Spleen (tissue), 7 donors: ENCODE measurements at regions not wholly inside any gene's neighbourhood (a gene's known extent, or its start where the extent isn't known, plus 50 kb on each side); places are given as distances from the start of the nearest gene placed in this dataset.

Experiments used
- CTCF ChIP-seq, 11 experiments: fragments of 200-600 bp in 7 of 11; fragments of 450-650 bp in 4 of 11; sonication (generic) in 4 of 11; IDR thresholded peaks in 8 of 11; conservative IDR thresholded peaks in 3 of 11; 1 replicate in 7 of 11; 2 replicates in 4 of 11; pipeline versions ENCODE4 v1.4.0 to v1.8.0; 2016 to 2021; ENCODE audit warnings: antibody characterized with exemption in 11 of 11, inconsistent platforms in 4 of 11, mild to moderate bottlenecking in 1 of 11
- POLR2A ChIP-seq, 3 donors: fragments of 450-650 bp; IDR thresholded peaks; one replicate each; pipeline ENCODE4 v1.5.1; 2017; ENCODE audit warnings: antibody characterized with exemption in 3 of 3, mild to moderate bottlenecking in 1 of 3
- donor health status: DM: no; HTN: no; CAD: no; lungs with moderate emphysema.
- donor health status: DM: no; HTN: no; CAD: no.
- donor health status: DM: no; HTN: no; CAD: no.

GRCh38 chr2:80703532-80703931 lies 399.0 kb upstream of the LRRTM1 start:
- TF ChIP-seq CTCF (IDR thresholded peaks at IDR 0.05 in 8 of 11, conservative IDR thresholded peaks at IDR 0.05 in 3 of 11) (no peak), POLR2A (IDR thresholded peaks at IDR 0.05) (no peak)
